Urothelium cell line (cell line): ENCODE measurements at regions not wholly inside any gene's neighbourhood (a gene's known extent, or its start where the extent isn't known, plus 50 kb on each side); places are given as distances from the start of the nearest gene placed in this dataset.
"Not testable (repeated sequence)": the region's sequence is repeated elsewhere in the genome, so short reads cannot be mapped to it uniquely, and the experiment has no call there.

Experiments used
- DNase-seq: peaks from one replicate; pipeline ENCODE4 v3.0.0; 2011; ENCODE audit warnings: low spot score, mixed read lengths
- FAIRE-seq: peaks from 2 replicates; lab custom pipeline; 2011; peaks lifted over from hg19 to GRCh38; lab: Jason Lieb, UNC

DNA sequence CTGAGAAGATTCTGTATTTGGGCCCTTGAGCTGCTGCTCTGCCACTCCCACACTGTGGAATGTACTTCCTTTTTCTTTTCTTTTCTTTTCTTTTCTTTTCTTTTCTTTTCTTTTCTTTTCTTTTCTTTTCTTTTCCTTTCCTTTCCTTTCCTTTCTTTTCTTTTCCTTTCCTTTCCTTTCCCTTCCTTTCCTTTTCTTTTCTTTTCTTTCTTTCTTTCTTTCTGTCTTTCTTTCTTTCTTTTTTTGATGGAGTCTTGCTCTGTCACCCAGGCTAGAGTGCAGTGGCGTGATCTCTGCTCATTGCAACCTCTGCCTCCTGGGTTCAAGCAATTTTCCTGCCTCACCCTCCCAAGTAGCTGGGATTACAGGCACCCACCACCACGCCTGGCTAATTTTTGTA, 89.8 kb downstream of the DNAAF6 start:
- not testable (repeated sequence) for FAIRE-seq, DNase-seq

- DNase-seq (no peak), FAIRE-seq (no peak)
Measured at GRCh38 chrX:107298276-107298675, 91.9 kb downstream of the DNAAF6 start.

- DNase-seq: no peak
- no peak for FAIRE-seq
Measured at GRCh38 chrX:107301253-107301652, 94.8 kb downstream of the DNAAF6 start.

GRCh38 chrX:107304141-107304540, 97.7 kb downstream of the DNAAF6 start:
- FAIRE-seq (no peak), DNase-seq (no peak)

DNA sequence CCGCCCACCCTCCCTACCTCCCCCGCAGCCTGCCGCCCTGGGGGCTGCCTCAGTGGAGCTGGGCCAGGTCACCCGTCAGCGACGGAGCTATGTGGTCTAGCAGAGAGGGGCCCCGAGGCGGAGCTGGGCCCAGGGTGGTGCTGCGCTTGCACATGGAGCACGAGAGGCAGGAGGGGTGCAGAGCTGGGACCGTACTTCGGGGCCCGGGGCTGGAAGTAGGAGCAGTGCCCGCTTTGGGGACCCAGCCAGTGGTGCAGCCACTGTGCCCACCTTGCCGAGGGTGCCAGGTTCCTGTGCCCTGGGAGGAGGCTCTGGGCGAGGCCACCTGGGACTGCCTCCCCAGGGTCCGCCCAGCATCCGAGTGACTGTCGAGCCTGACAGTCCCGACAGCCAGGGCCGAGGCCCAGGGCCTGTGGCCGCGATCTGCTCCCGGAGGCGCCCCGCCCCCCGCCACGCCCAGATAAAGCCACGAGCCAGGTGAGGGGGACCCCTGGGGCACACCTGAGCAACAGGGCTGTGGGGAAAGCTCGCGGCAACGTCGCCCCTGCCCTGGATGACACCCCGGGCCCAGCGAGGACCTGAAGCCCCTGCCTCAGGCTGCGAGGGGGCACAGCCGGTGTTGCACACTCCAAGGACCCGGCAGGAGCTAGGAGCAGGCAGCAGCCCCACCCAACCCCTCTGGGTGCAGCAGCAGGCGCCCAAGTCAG, 117.5 kb downstream of the DNAAF6 start:
- no peak for FAIRE-seq
- DNase-seq: no peak

GRCh38 chrX:107324493-107325310, 118.3 kb downstream of the DNAAF6 start:
- DNase-seq (peak; percentile 23), FAIRE-seq (no peak)

GRCh38 chrX:107325467-107325866, 119.1 kb downstream of the DNAAF6 start:
- DNase-seq: no peak
- no peak for FAIRE-seq

DNA sequence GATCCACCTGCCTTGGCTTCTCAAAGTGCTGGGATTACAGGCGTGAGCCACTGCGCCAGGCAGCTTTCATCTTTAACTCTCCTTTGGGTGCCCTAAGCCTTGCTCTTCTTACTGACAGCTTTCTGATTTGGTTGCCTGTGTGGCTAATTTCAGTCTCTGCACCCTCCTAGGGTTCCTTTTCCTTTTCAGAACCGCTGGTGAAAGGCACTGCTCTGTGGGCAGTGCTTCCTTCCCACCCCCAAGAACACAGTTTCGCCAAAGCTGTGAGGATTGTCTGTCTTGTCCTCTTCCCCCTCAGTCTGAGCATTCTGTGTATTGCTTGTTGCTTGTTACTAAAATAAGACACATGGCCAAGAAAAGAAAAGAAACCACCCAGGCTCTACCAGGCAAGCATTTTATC, 101.4 kb upstream of the FRMPD3 start:
- DNase-seq: no peak
- FAIRE-seq: no peak

DNA sequence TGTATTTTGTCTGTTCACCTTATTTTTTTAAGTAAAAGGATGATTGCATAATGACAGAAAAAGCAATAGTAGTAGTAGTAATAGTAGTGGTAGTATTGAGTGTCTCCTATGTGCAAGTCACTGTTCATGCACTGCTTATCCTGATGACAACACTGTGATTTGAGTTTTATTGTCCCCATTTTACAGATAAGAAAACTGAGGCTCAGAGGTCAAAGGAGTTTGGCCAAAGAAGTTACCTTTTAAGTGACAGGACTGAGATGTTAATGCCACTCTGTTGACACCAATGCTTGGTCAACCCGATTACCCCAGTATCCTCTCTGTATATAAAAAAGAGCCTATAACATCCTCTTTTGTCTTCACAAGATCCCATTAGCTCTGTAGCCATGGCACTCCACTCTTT, 100.5 kb upstream of the FRMPD3 start:
- FAIRE-seq: no peak

DNA sequence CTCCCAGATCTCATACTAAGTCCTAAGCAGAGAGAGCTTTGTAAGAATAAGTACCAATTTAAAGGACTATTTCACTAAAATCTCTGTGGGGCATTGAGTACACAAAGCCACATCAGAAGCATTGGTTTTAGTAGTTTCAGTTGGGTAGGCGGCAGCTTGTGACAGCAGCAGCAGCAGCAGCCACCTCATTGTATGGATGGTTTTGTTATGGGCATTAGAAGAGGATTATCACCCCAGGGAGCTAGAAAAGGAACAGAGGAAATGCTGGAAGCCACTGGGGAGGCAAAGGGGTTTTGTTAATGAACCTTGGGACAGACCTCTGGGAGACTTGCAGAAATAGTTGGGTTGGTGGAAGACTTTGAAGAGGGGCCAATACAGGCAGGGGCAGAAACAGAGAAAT, 93.9 kb upstream of the FRMPD3 start:
- no peak for FAIRE-seq

More for the DNA sequence above, 100.5 kb upstream of the FRMPD3 start:
- no peak for DNase-seq

DNA sequence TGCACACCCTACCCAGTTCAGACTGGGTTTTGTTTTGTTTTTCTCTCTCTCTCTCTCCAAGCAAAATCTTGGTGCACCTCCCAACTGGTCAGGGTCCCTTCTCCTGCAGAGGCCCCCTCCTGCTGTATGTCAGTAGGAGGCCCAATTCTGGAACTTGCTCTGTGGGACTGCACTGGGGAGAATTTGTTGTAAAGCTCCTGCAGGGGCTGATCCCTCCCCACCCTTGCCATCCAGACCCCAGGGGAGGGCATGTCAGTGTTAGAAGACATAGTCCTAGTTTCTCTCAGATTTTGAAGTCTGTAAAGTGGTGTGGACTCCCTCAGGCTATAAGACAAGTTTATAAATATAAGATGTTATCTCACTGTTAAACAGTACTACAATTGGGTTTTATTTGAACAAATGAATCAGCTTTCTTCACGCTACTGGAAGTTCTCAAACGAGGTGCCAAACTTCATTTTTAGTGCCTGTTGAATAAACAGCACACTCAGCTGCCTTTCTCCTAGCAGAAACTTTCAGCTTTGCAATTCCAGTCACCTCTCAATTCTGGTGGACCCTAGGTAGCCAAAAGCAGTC, 88.6 kb upstream of the FRMPD3 start:
- DNase-seq (no peak), FAIRE-seq (no peak)

More for the DNA sequence above, 93.9 kb upstream of the FRMPD3 start:
- no peak for DNase-seq

- DNase-seq, FAIRE-seq: not testable (repeated sequence)
Measured at GRCh38 chrX:107370185-107370584, 79.3 kb upstream of the FRMPD3 start.

- DNase-seq: no peak
Measured at GRCh38 chrX:107374132-107374531, 75.3 kb upstream of the FRMPD3 start.

DNA sequence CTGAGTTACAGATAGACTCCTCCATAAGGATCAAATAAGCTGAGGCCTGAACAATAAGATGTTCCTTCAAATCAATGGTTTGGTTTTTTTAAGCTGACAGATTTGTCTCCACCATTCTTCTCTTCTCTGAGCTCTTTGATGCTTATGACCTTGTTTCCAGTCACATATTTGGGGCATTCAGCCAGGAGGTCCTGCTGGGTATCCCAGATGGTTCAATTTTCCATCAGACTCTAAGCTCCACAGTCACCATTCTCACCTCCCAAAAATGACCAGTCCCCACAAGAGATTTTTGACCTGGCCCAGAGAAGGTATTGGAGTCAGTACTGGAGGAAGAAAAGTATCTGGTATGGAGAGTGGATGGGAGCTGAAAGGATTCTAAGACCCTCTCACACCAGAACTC, 74.6 kb upstream of the FRMPD3 start:
- FAIRE-seq: no peak

More at GRCh38 chrX:107374132-107374531, 75.3 kb upstream of the FRMPD3 start:
- FAIRE-seq: no peak

DNA sequence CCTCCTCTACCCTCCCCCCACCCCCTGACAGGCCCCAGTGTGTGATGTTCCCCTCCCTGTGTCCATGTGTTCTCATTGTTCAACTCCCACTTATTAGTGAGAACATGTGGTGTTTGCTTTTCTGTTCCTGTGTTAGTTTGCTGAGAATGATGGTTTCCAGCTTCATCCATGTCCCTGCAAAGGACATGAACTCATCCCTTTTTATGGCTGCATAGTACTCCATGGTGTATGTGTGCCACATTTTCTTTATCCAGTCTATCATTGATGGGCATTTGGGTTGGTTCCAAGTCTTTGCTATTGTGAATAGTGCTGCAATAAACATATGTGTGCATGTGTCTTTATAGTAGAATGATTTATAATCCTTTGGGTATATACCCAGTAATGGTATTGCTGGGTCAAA, 73.3 kb upstream of the FRMPD3 start:
- DNase-seq, FAIRE-seq: not testable (repeated sequence)

More for the DNA sequence above, 74.6 kb upstream of the FRMPD3 start:
- DNase-seq: no peak

DNA sequence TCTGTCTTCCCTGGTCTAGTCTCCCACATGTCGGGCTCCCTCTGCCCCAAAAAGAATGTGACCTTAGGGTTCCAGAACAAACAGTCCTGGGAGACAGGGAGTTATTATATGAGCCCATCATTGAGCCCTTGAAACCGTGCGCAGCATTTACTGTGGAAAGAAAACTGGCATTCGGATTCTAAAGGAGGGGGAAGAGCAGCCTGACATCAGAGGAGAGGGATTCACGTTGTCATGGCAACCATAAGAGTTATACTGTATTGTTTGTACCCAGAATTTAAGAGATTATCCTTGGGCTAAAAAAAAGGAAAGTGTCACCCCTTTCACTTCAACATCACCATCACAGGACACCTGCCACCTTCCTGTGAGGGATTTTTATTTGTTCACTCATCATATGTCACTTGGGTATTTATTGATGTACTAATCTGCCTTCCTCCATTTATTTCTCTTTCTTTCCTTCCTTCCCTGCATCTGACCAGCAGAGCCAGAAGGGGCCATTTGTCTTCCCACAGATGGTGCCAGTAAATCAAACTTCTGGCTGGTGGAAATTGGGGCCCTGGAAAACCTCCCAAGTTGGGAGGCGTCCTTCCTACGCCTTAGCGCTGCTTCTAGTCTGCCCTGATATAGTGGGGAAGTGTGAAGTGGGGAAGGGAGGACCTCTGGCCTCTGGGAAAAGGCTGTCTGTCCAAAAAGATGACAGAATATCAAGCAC, 64.9 kb upstream of the FRMPD3 start:
- FAIRE-seq (no peak), DNase-seq (no peak)

- FAIRE-seq (no peak), DNase-seq (no peak)
Measured at GRCh38 chrX:107389726-107390125, 59.7 kb upstream of the FRMPD3 start.

- DNase-seq, FAIRE-seq: not testable (repeated sequence)
Measured at GRCh38 chrX:107393656-107394055, 55.8 kb upstream of the FRMPD3 start.

GRCh38 chrX:107396235-107396634, 53.2 kb upstream of the FRMPD3 start:
- DNase-seq: no peak
- FAIRE-seq: no peak

GRCh38 chrX:107396783-107397182, 52.7 kb upstream of the FRMPD3 start:
- FAIRE-seq: no peak
- DNase-seq: no peak

DNA sequence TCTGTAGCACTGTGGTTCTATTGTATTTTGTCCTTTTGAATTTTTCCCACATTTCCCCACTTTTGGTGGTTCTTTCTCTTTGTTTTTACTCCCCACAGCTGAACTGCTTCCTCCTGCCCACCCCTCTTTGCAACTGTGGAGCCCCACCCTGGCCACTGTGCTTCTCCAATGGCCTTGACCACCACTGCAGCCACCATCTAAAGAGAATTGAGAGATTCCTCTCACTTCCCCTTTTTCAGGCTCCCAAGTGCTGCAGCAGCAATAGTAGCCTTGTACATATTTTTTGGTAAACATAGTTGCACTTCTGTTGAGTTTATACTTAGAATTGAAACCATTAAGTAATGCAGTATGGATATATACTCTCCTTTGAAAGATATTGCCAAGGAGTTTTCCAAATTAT, 51.3 kb upstream of the FRMPD3 start:
- FAIRE-seq (no peak), DNase-seq (no peak)
